ENCODE measurements at regions not wholly inside any gene's neighbourhood (a gene's known extent, or its start where the extent isn't known, plus 50 kb on each side); places are given as distances from the start of the nearest gene placed in this dataset.

- FAIRE-seq (no peak), DNase-seq (no peak)
- Histone ChIP-seq H3K4me1 (ENCODE audit: control insufficient read depth in 3 of 3, insufficient read depth in 2 of 3, low read depth in 1 of 3, low read length in 2 of 3) (no peaks in the 10 kb centered on the region), H3K27me3 (ENCODE audit: control insufficient read depth in 3 of 3, insufficient read depth in 3 of 3, low read length in 3 of 3) (no peaks in the 10 kb centered on the region), H3K4me3 (ENCODE audit: low read depth in 1 of 3, low read length in 3 of 3) (no peak overlapping the region), H3K9me3 (ENCODE audit: control insufficient read depth in 2 of 2, insufficient read depth in 1 of 2, low read depth in 1 of 2, low read length in 1 of 2) (no peaks in the 10 kb centered on the region), H3K27ac (ENCODE audit: low read depth in 1 of 3, low read length in 2 of 3) (no peak overlapping the region), H3K36me3 (ENCODE audit: control insufficient read depth in 3 of 3, insufficient read depth in 2 of 3, low read depth in 1 of 3, low read length in 3 of 3) (no peaks in the 10 kb centered on the region)
Measured at GRCh38 chr1:87733386-87733785, 404.7 kb downstream of the LMO4 start.

DNA sequence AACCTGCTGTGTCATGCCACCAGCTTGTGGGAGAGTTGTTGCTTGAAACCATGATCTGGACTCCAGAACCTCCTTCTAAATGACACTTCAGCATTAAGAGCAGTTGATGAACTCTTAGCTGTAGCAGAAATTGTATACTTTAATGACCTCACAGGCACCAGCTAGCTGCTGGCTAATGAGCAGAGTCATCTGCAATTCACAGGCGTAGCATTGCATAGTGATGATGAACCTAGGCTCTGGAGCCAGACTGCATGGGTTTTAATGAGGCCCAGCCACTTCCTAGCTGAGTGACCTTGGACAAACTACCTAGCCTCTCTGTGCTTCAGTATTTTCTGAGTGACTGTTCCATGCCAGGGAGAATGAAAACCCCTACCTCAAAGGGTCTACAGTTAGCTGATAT, 407.1 kb downstream of the LMO4 start:
- H3K4me3 ChIP-seq (ENCODE audit: low read depth in 1 of 3, low read length in 3 of 3) = no peak overlapping the region
- no peaks in the 10 kb centered on the region for H3K9me3 ChIP-seq (ENCODE audit: control insufficient read depth in 2 of 2, insufficient read depth in 1 of 2, low read depth in 1 of 2, low read length in 1 of 2)
- no peaks in the 10 kb centered on the region for H3K4me1 ChIP-seq (ENCODE audit: control insufficient read depth in 3 of 3, insufficient read depth in 2 of 3, low read depth in 1 of 3, low read length in 2 of 3)
- FAIRE-seq (no peak), DNase-seq (no peak)
- WGBS, 3 donors = 76 to 91% (median 84%) methylated on average over 1 of the region's 1 CpG
- no peak overlapping the region for H3K27ac ChIP-seq (ENCODE audit: low read depth in 1 of 3, low read length in 2 of 3)
- no peaks in the 10 kb centered on the region for H3K36me3 ChIP-seq (ENCODE audit: control insufficient read depth in 3 of 3, insufficient read depth in 2 of 3, low read depth in 1 of 3, low read length in 3 of 3)
- H3K27me3 ChIP-seq (ENCODE audit: control insufficient read depth in 3 of 3, insufficient read depth in 3 of 3, low read length in 3 of 3) = no peaks in the 10 kb centered on the region

DNA sequence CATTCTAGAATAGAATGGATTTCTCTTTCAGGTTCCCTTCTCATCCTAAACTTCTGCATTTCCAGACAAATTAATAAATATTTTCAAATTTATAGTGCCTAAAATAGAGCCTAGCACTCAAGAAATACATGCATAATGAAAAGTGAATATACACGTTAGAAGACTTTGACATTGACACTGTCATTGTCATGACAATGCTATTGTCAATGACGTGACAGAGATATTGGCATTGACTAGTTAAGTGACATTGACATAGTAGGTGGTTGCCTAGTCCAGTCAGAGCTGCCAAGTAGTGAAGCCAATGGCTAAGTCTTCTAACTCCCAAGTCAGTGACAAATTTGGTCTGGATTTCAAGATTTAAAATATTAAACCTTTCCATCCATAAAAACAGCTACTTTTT, 410.5 kb downstream of the LMO4 start:
- DNase-seq = no peak
- Histone ChIP-seq H3K36me3 (ENCODE audit: control insufficient read depth in 3 of 3, insufficient read depth in 2 of 3, low read depth in 1 of 3, low read length in 3 of 3) (no peaks in the 10 kb centered on the region), H3K27ac (ENCODE audit: low read depth in 1 of 3, low read length in 2 of 3) (no peak overlapping the region), H3K4me1 (ENCODE audit: control insufficient read depth in 3 of 3, insufficient read depth in 2 of 3, low read depth in 1 of 3, low read length in 2 of 3) (no peaks in the 10 kb centered on the region), H3K9me3 (ENCODE audit: control insufficient read depth in 2 of 2, insufficient read depth in 1 of 2, low read depth in 1 of 2, low read length in 1 of 2) (no peaks in the 10 kb centered on the region), H3K4me3 (ENCODE audit: low read depth in 1 of 3, low read length in 3 of 3) (no peak overlapping the region), H3K27me3 (ENCODE audit: control insufficient read depth in 3 of 3, insufficient read depth in 3 of 3, low read length in 3 of 3) (no peaks in the 10 kb centered on the region)
- WGBS, 3 donors = 91 to 94% (median 94%) methylated on average over 2 of the region's 2 CpGs
- FAIRE-seq = no peak

DNA sequence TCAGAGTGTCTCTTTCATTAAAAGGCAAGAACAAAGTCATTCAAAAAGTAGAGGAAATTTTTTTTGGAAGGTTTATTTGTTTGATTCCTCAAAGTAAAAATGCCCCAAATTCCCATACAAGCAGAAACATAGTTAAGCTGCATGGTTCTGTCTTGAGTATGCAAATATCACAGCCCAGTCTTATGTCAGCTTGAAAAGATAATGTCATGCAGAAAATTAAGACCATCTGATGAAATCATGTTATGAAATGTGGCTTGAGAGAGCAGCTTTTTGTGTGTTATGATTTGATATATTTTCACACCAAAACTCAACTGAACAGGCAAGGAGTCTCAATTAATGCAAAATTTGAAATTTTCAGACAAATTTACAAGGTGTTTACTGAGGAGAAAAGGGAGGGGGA, 411.0 kb downstream of the LMO4 start:
- DNase-seq (no peak), FAIRE-seq (no peak)
- Histone ChIP-seq H3K4me3 (ENCODE audit: low read depth in 1 of 3, low read length in 3 of 3) (no peak overlapping the region), H3K36me3 (ENCODE audit: control insufficient read depth in 3 of 3, insufficient read depth in 2 of 3, low read depth in 1 of 3, low read length in 3 of 3) (no peaks in the 10 kb centered on the region), H3K27ac (ENCODE audit: low read depth in 1 of 3, low read length in 2 of 3) (no peak overlapping the region), H3K4me1 (ENCODE audit: control insufficient read depth in 3 of 3, insufficient read depth in 2 of 3, low read depth in 1 of 3, low read length in 2 of 3) (no peaks in the 10 kb centered on the region), H3K9me3 (ENCODE audit: control insufficient read depth in 2 of 2, insufficient read depth in 1 of 2, low read depth in 1 of 2, low read length in 1 of 2) (no peaks in the 10 kb centered on the region), H3K27me3 (ENCODE audit: control insufficient read depth in 3 of 3, insufficient read depth in 3 of 3, low read length in 3 of 3) (no peaks in the 10 kb centered on the region)

DNA sequence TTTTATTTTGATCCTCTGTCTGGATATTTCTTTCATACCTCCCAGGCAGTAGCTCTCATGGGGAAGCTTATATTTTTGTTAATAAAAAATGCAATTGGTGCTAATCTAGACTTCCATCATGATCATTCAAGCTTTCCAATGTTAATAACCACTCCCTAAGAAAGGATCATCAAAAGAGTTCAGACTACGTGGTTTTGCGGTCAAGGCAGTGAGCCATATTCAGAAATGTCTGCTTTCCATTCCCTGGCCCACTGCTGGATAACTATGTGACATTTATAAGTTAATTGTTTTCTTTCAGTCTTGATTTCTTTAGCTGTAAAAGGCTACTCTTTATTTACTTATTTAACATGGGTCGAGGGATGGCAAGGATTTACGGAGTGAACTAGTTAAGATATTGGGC, 414.6 kb downstream of the LMO4 start:
- peaks cover 0 to 7% of the 10 kb centered on the region in 2 donors for H3K9me3 ChIP-seq (ENCODE audit: control insufficient read depth in 2 of 2, insufficient read depth in 1 of 2, low read depth in 1 of 2, low read length in 1 of 2)
- H3K4me3 ChIP-seq (ENCODE audit: low read depth in 1 of 3, low read length in 3 of 3) = no peak overlapping the region
- FAIRE-seq (no peak), DNase-seq (no peak)
- no peak overlapping the region for H3K27ac ChIP-seq (ENCODE audit: low read depth in 1 of 3, low read length in 2 of 3)
- H3K27me3 ChIP-seq (ENCODE audit: control insufficient read depth in 3 of 3, insufficient read depth in 3 of 3, low read length in 3 of 3) = no peaks in the 10 kb centered on the region
- 76 to 87% (median 80%) methylated on average over 4 of the region's 4 CpGs for WGBS, 3 donors
- H3K36me3 ChIP-seq (ENCODE audit: control insufficient read depth in 3 of 3, insufficient read depth in 2 of 3, low read depth in 1 of 3, low read length in 3 of 3) = no peaks in the 10 kb centered on the region
- no peaks in the 10 kb centered on the region for H3K4me1 ChIP-seq (ENCODE audit: control insufficient read depth in 3 of 3, insufficient read depth in 2 of 3, low read depth in 1 of 3, low read length in 2 of 3)

- 85 to 95% (median 85%) methylated on average over 3 of the region's 3 CpGs for WGBS, 3 donors
- FAIRE-seq = no peak
Measured at GRCh38 chr1:87744056-87744455, 415.4 kb downstream of the LMO4 start.

DNA sequence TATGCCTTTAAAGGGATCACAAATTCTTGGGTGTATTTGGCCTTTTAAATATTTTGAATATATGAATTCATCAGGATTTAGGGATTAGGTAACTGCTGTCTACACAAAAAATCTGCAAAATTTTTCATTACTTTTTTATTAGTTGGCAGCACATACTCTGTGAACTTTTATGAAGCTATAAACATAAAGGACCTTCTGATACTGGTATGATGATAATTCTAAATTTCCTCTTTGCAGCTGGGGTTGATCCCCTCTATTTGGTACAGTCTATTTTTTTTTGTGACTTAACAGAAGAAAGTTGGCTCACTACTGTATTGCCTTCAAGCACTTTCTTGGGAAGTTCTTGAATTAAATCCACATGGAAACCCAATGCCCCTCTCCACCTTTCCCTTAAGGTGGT, 416.1 kb downstream of the LMO4 start:
- peaks cover 0 to 7% of the 10 kb centered on the region in 2 donors for H3K9me3 ChIP-seq (ENCODE audit: control insufficient read depth in 2 of 2, insufficient read depth in 1 of 2, low read depth in 1 of 2, low read length in 1 of 2)
- no peak for FAIRE-seq

More at GRCh38 chr1:87744056-87744455, 415.4 kb downstream of the LMO4 start:
- no peak overlapping the region for H3K27ac ChIP-seq (ENCODE audit: low read depth in 1 of 3, low read length in 2 of 3)
- no peaks in the 10 kb centered on the region for H3K36me3 ChIP-seq (ENCODE audit: control insufficient read depth in 3 of 3, insufficient read depth in 2 of 3, low read depth in 1 of 3, low read length in 3 of 3)
- peaks cover 0 to 7% of the 10 kb centered on the region in 2 donors for H3K9me3 ChIP-seq (ENCODE audit: control insufficient read depth in 2 of 2, insufficient read depth in 1 of 2, low read depth in 1 of 2, low read length in 1 of 2)
- DNase-seq = no peak
- no peaks in the 10 kb centered on the region for H3K27me3 ChIP-seq (ENCODE audit: control insufficient read depth in 3 of 3, insufficient read depth in 3 of 3, low read length in 3 of 3)
- no peaks in the 10 kb centered on the region for H3K4me1 ChIP-seq (ENCODE audit: control insufficient read depth in 3 of 3, insufficient read depth in 2 of 3, low read depth in 1 of 3, low read length in 2 of 3)
- no peak overlapping the region for H3K4me3 ChIP-seq (ENCODE audit: low read depth in 1 of 3, low read length in 3 of 3)

GRCh38 chr1:87753366-87753765, 424.7 kb downstream of the LMO4 start:
- Histone ChIP-seq H3K36me3 (ENCODE audit: control insufficient read depth in 3 of 3, insufficient read depth in 2 of 3, low read depth in 1 of 3, low read length in 3 of 3) (no peaks in the 10 kb centered on the region), H3K9me3 (ENCODE audit: control insufficient read depth in 2 of 2, insufficient read depth in 1 of 2, low read depth in 1 of 2, low read length in 1 of 2) (no peaks in the 10 kb centered on the region), H3K27me3 (ENCODE audit: control insufficient read depth in 3 of 3, insufficient read depth in 3 of 3, low read length in 3 of 3) (no peaks in the 10 kb centered on the region), H3K4me3 (ENCODE audit: low read depth in 1 of 3, low read length in 3 of 3) (no peak overlapping the region), H3K27ac (ENCODE audit: low read depth in 1 of 3, low read length in 2 of 3) (no peak overlapping the region), H3K4me1 (ENCODE audit: control insufficient read depth in 3 of 3, insufficient read depth in 2 of 3, low read depth in 1 of 3, low read length in 2 of 3) (peaks cover 0 to 8% (median 0%) of the 10 kb centered on the region in 3 donors)
- DNase-seq (no peak), FAIRE-seq (no peak)

More for the DNA sequence above, 416.1 kb downstream of the LMO4 start:
- DNase-seq = no peak
- no peaks in the 10 kb centered on the region for H3K36me3 ChIP-seq (ENCODE audit: control insufficient read depth in 3 of 3, insufficient read depth in 2 of 3, low read depth in 1 of 3, low read length in 3 of 3)
- H3K27me3 ChIP-seq (ENCODE audit: control insufficient read depth in 3 of 3, insufficient read depth in 3 of 3, low read length in 3 of 3) = no peaks in the 10 kb centered on the region
- no peak overlapping the region for H3K27ac ChIP-seq (ENCODE audit: low read depth in 1 of 3, low read length in 2 of 3)
- no peaks in the 10 kb centered on the region for H3K4me1 ChIP-seq (ENCODE audit: control insufficient read depth in 3 of 3, insufficient read depth in 2 of 3, low read depth in 1 of 3, low read length in 2 of 3)
- H3K4me3 ChIP-seq (ENCODE audit: low read depth in 1 of 3, low read length in 3 of 3) = no peak overlapping the region

DNA sequence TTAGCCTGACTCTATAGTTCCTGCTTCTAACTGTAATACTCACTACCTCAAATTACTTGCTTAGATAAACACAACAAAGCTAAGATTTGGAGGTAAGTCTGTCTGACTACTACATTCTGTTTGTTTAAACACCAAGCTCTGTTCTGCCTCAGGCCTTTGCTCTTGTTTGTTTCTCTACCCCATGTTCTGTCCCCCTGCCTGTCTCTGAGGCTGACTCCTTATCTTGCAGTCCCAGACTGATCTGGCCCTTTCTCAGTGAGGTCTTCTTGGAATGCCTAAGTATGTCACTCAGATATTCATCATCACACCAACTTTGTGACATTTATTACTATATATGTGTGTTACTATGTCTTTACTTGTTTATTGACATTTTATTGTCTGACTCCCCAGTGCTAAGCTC, 425.5 kb downstream of the LMO4 start:
- FAIRE-seq = no peak
- H3K36me3 ChIP-seq (ENCODE audit: control insufficient read depth in 3 of 3, insufficient read depth in 2 of 3, low read depth in 1 of 3, low read length in 3 of 3) = no peaks in the 10 kb centered on the region
- H3K4me3 ChIP-seq (ENCODE audit: low read depth in 1 of 3, low read length in 3 of 3) = no peak overlapping the region

More for the DNA sequence above, 425.5 kb downstream of the LMO4 start:
- no peak for DNase-seq
- no peak overlapping the region for H3K27ac ChIP-seq (ENCODE audit: low read depth in 1 of 3, low read length in 2 of 3)
- H3K4me1 ChIP-seq (ENCODE audit: control insufficient read depth in 3 of 3, insufficient read depth in 2 of 3, low read depth in 1 of 3, low read length in 2 of 3) = peaks cover 0 to 8% (median 0%) of the 10 kb centered on the region in 3 donors
- no peaks in the 10 kb centered on the region for H3K27me3 ChIP-seq (ENCODE audit: control insufficient read depth in 3 of 3, insufficient read depth in 3 of 3, low read length in 3 of 3)
- H3K9me3 ChIP-seq (ENCODE audit: control insufficient read depth in 2 of 2, insufficient read depth in 1 of 2, low read depth in 1 of 2, low read length in 1 of 2) = no peaks in the 10 kb centered on the region

Data from small intestine (tissue), 7 donors.